Daoy (cell line): ENCODE measurements at regions not wholly inside any gene's neighbourhood (a gene's known extent, or its start where the extent isn't known, plus 50 kb on each side); places are given as distances from the start of the nearest gene placed in this dataset.
A peak's percentile ranks its signal among the peaks of the same experiment; 100 is the strongest.
"Not testable (repeated sequence)": the region's sequence is repeated elsewhere in the genome, so short reads cannot be mapped to it uniquely, and the experiment has no call there.

Experiments
- DNase-seq: peaks from one replicate; pipeline ENCODE4 v3.0.0-alpha.2; 2015; ENCODE audit warnings: low read depth

GRCh38 chr2:7094231-7094741, 177.1 kb downstream of the RNF144A start:
- DNase-seq = no peak

- peak; percentile 23 for DNase-seq
Measured at GRCh38 chr2:7096726-7097352, 179.6 kb downstream of the RNF144A start.

- peak; percentile 79 for DNase-seq
Measured at GRCh38 chr2:7097353-7097895, 180.2 kb downstream of the RNF144A start.

GRCh38 chr2:7098816-7099215, 181.6 kb downstream of the RNF144A start:
- no peak for DNase-seq

GRCh38 chr2:7099687-7100086, 182.5 kb downstream of the RNF144A start:
- DNase-seq = not testable (repeated sequence)

GRCh38 chr2:7102826-7103225, 185.6 kb downstream of the RNF144A start:
- DNase-seq = no peak

- DNase-seq = no peak
Measured at GRCh38 chr2:7108792-7109532, 191.8 kb downstream of the RNF144A start.

- no peak for DNase-seq
Measured at GRCh38 chr2:7109533-7109885, 192.3 kb downstream of the RNF144A start.

- DNase-seq = no peak
Measured at GRCh38 chr2:7111626-7112025, 194.4 kb downstream of the RNF144A start.

GRCh38 chr2:7115364-7115763, 198.2 kb downstream of the RNF144A start:
- DNase-seq = no peak

- DNase-seq = no peak
Measured at GRCh38 chr2:7115906-7116305, 198.7 kb downstream of the RNF144A start.

GRCh38 chr2:7116511-7116910, 199.3 kb downstream of the RNF144A start:
- no peak for DNase-seq

GRCh38 chr2:7117076-7117475, 199.9 kb downstream of the RNF144A start:
- no peak for DNase-seq

GRCh38 chr2:7118606-7119131, 201.5 kb downstream of the RNF144A start:
- no peak for DNase-seq

- DNase-seq = no peak
Measured at GRCh38 chr2:7119132-7119835, 202.1 kb downstream of the RNF144A start.

GRCh38 chr2:7121851-7122250, 204.6 kb downstream of the RNF144A start:
- DNase-seq = no peak

GRCh38 chr2:7127156-7127555, 209.9 kb downstream of the RNF144A start:
- DNase-seq = no peak

GRCh38 chr2:7127687-7128086, 210.5 kb downstream of the RNF144A start:
- no peak for DNase-seq

GRCh38 chr2:7131261-7131660, 214.0 kb downstream of the RNF144A start:
- DNase-seq = no peak

GRCh38 chr2:7132753-7133152, 215.5 kb downstream of the RNF144A start:
- no peak for DNase-seq

- peak; percentile 8 for DNase-seq
Measured at GRCh38 chr2:7133521-7133920, 216.3 kb downstream of the RNF144A start.

- no peak for DNase-seq
Measured at GRCh38 chr2:7140306-7140705, 223.1 kb downstream of the RNF144A start.
